Activated naive CD4-positive, alpha-beta T cell treated with anti-CD3 and anti-CD28 coated beads, Interleukin-2, amount 50 U/mL, for 24 hours (primary cell): ENCODE measurements at regions not wholly inside any gene's neighbourhood (a gene's known extent, or its start where the extent isn't known, plus 50 kb on each side); places are given as distances from the start of the nearest gene placed in this dataset.

Source experiments
- H3K27ac Mint-ChIP-seq: one replicate; pipeline ENCODE4 v1.8.0; 2021; ENCODE audit warnings: mild to moderate bottlenecking, mixed read lengths
- H3K27me3 Mint-ChIP-seq: one replicate; pipeline ENCODE4 v1.8.0; 2021; ENCODE audit warnings: mixed read lengths
- H3K36me3 Mint-ChIP-seq: one replicate; pipeline ENCODE4 v1.8.0; 2021; ENCODE audit warnings: mixed read lengths
- H3K4me1 Mint-ChIP-seq: one replicate; pipeline ENCODE4 v1.8.0; 2021; ENCODE audit warnings: mixed read lengths
- H3K4me3 Mint-ChIP-seq: one replicate; pipeline ENCODE4 v1.8.0; 2021; ENCODE audit warnings: mild to moderate bottlenecking, mixed read lengths
- H3K9me3 Mint-ChIP-seq: one replicate; pipeline ENCODE4 v1.8.0; 2021; ENCODE audit warnings: mixed read lengths

GRCh38 chr2:42932271-42933151, 140.1 kb upstream of the HAAO start:
- Mint-ChIP-seq H3K36me3 (no peaks in the 10 kb centered on the region), H3K4me1 (no peaks in the 10 kb centered on the region), H3K9me3 (no peaks in the 10 kb centered on the region), H3K27me3 (no peaks in the 10 kb centered on the region), H3K27ac (no peak overlapping the region), H3K4me3 (no peak overlapping the region)

- Mint-ChIP-seq H3K27ac (no peak overlapping the region), H3K4me3 (no peak overlapping the region), H3K4me1 (no peaks in the 10 kb centered on the region), H3K9me3 (no peaks in the 10 kb centered on the region), H3K27me3 (no peaks in the 10 kb centered on the region), H3K36me3 (no peaks in the 10 kb centered on the region)
These were observed 139.4 kb upstream of the HAAO start for GRCh38 chr2:42931818-42932195.

DNA sequence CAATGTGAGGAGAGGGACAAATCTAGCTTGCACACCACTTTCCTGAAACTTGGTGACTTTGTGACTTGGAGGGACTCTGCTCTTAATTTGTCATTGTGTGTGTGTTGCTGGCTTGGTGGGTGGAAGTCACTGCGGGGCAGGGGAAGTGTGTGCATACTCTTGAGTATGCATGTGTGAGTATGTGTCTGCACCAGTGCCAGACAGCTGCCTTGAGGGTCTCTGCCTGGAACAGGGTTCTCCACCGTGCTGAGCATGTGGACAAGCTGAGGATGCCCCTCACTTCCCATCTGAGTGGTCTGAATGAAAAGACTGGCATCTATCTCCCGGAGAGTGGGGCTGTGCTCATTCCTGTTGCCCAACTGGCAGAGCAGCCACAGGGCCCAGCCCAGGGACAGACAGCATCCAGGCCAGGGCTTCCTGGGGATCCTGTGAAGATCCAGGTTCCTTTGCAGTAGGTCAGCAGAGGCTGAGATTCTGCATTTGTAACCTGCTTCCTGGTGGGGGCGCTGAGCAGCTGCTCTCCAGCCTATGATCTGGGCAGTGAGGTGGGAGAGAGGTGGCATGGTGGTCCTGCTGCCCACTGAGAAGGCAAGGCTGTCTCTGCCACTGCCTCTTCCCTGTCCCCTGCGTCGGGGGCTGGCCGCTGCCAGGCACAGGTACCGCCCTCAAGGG, 138.9 kb upstream of the HAAO start:
- Mint-ChIP-seq H3K27me3 (no peaks in the 10 kb centered on the region), H3K27ac (no peak overlapping the region), H3K36me3 (no peaks in the 10 kb centered on the region), H3K4me1 (no peaks in the 10 kb centered on the region), H3K9me3 (no peaks in the 10 kb centered on the region), H3K4me3 (no peak overlapping the region)

GRCh38 chr2:42930025-42930581, 137.7 kb upstream of the HAAO start:
- Mint-ChIP-seq H3K27me3 (no peaks in the 10 kb centered on the region), H3K9me3 (no peaks in the 10 kb centered on the region), H3K36me3 (no peaks in the 10 kb centered on the region), H3K27ac (no peak overlapping the region), H3K4me1 (no peaks in the 10 kb centered on the region), H3K4me3 (no peak overlapping the region)

GRCh38 chr2:42929546-42930024, 137.2 kb upstream of the HAAO start:
- no peaks in the 10 kb centered on the region for H3K4me1 Mint-ChIP-seq
- H3K27ac Mint-ChIP-seq, result no peak overlapping the region
- no peaks in the 10 kb centered on the region for H3K27me3 Mint-ChIP-seq
- H3K4me3 Mint-ChIP-seq, result no peak overlapping the region
- no peaks in the 10 kb centered on the region for H3K9me3 Mint-ChIP-seq
- H3K36me3 Mint-ChIP-seq, result no peaks in the 10 kb centered on the region

- Mint-ChIP-seq H3K27me3 (no peaks in the 10 kb centered on the region), H3K9me3 (no peaks in the 10 kb centered on the region), H3K27ac (no peak overlapping the region), H3K4me1 (no peaks in the 10 kb centered on the region), H3K4me3 (no peak overlapping the region), H3K36me3 (no peaks in the 10 kb centered on the region)
These were observed 136.5 kb upstream of the HAAO start for GRCh38 chr2:42928692-42929545.

- H3K4me3 Mint-ChIP-seq, result no peak overlapping the region
- H3K4me1 Mint-ChIP-seq, result no peaks in the 10 kb centered on the region
- H3K27me3 Mint-ChIP-seq, result no peaks in the 10 kb centered on the region
- no peaks in the 10 kb centered on the region for H3K9me3 Mint-ChIP-seq
- no peak overlapping the region for H3K27ac Mint-ChIP-seq
- H3K36me3 Mint-ChIP-seq, result no peaks in the 10 kb centered on the region
These were observed 135.8 kb upstream of the HAAO start for GRCh38 chr2:42928161-42928691.

- Mint-ChIP-seq H3K27ac (no peak overlapping the region), H3K27me3 (no peaks in the 10 kb centered on the region), H3K9me3 (no peaks in the 10 kb centered on the region), H3K4me1 (no peaks in the 10 kb centered on the region), H3K36me3 (no peaks in the 10 kb centered on the region), H3K4me3 (no peak overlapping the region)
These were observed 135.2 kb upstream of the HAAO start for GRCh38 chr2:42927334-42928160.

GRCh38 chr2:42926434-42927333, 134.3 kb upstream of the HAAO start:
- H3K4me3 Mint-ChIP-seq, result no peak overlapping the region
- H3K27ac Mint-ChIP-seq, result no peak overlapping the region
- no peaks in the 10 kb centered on the region for H3K36me3 Mint-ChIP-seq
- no peaks in the 10 kb centered on the region for H3K27me3 Mint-ChIP-seq
- H3K9me3 Mint-ChIP-seq, result no peaks in the 10 kb centered on the region
- no peaks in the 10 kb centered on the region for H3K4me1 Mint-ChIP-seq

GRCh38 chr2:42925742-42926433, 133.5 kb upstream of the HAAO start:
- no peaks in the 10 kb centered on the region for H3K36me3 Mint-ChIP-seq
- H3K9me3 Mint-ChIP-seq, result no peaks in the 10 kb centered on the region
- H3K4me3 Mint-ChIP-seq, result no peak overlapping the region
- no peaks in the 10 kb centered on the region for H3K4me1 Mint-ChIP-seq
- no peak overlapping the region for H3K27ac Mint-ChIP-seq
- H3K27me3 Mint-ChIP-seq, result no peaks in the 10 kb centered on the region

DNA sequence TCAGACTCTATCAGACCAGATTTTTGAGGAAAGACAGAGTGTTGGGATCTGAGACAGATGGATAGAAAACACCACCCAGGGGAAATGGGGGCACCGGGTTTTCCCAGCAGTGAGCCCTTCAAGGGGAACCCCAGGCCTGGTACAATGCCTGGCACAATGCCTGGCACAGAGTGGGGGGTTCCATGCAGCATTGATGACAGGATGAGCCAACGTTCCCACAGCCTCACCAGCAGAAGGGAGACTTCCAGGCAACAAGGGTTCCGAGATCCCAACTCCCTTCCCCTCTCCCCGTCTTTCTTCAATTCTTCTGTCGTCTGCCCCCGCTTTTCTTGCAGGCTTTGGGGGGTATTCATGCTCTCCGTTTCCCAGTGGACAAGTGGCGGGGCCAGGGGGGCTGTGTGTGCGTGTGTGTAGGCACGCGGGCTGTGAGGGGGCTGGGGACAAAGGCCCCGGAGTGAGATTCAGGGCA, 132.1 kb upstream of the HAAO start:
- Mint-ChIP-seq H3K9me3 (no peaks in the 10 kb centered on the region), H3K27me3 (no peaks in the 10 kb centered on the region), H3K36me3 (no peaks in the 10 kb centered on the region), H3K27ac (no peak overlapping the region), H3K4me1 (no peaks in the 10 kb centered on the region), H3K4me3 (no peak overlapping the region)

DNA sequence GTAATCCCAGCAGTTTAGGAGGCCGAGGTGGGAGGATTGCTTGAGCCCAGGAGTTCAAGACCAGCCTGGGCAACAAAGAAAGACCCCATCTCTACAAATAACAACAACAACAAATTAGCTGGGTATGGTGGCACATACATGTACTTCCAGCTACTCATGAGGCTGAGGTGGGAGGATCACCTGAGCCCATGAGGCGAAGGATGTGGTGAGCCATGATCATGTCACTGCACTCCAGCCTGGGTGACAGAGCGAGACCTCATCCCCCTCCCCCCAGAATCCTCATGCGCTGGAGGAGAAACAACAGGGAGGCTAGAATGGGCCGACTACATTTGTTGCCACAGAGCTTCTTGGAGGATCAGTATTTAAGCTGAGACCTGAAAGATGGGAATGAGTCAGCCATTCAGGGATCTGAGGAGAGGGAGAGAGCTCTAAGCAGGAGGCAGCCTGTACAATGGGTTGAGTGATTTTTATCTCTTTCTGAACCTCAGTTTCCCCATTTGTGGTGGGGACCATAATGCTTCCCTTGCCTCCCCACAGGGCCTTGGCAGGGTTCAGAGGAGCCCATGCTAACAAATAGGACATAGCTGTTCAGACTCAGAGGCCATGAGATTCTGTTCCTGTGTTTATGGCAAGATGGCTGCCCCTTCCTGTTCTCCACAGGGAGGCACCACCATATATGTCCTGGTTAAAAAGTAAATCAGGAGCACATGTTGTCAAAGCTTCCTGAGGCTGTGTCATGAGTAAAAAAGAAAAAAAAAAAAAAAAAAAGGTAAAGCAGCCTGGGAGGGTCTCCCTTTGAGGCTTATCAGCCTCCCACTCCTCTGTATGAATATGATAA, 131.4 kb upstream of the HAAO start:
- Mint-ChIP-seq H3K36me3 (no peaks in the 10 kb centered on the region), H3K27ac (no peak overlapping the region), H3K9me3 (no peaks in the 10 kb centered on the region), H3K27me3 (no peaks in the 10 kb centered on the region), H3K4me1 (no peaks in the 10 kb centered on the region), H3K4me3 (no peak overlapping the region)
